Naive B cell (primary cell): ENCODE measurements at regions not wholly inside any gene's neighbourhood (a gene's known extent, or its start where the extent isn't known, plus 50 kb on each side); places are given as distances from the start of the nearest gene placed in this dataset.
"Not testable (repeated sequence)": the region's sequence is repeated elsewhere in the genome, so short reads cannot be mapped to it uniquely, and the experiment has no call there.

ENCODE experiments used
- ATAC-seq, 2 donors: fragments of 150-1000 bp; cut with Tn5 transposase; 2 replicates each; pipeline ENCODE4 v1.10.0; 2021; ENCODE audit warnings: low read depth in 2 of 2, mild to moderate bottlenecking in 2 of 2, moderate library complexity in 2 of 2
- DNase-seq: peaks from one replicate; pipeline ENCODE4 v3.0.0; 2022
- H3K27ac Mint-ChIP-seq, 6 donors: one replicate each; pipeline ENCODE4 v1.8.0; 2020 to 2022; ENCODE audit warnings: mild to moderate bottlenecking in 6 of 6, mixed read lengths in 6 of 6, moderate library complexity in 5 of 6, inconsistent platforms in 2 of 6
- H3K27me3 Mint-ChIP-seq, 3 donors: one replicate each; pipeline ENCODE4 v1.8.0; 2021 to 2022; ENCODE audit warnings: mixed read lengths in 3 of 3, mild to moderate bottlenecking in 1 of 3
- H3K36me3 Mint-ChIP-seq, 2 donors: one replicate each; pipeline ENCODE4 v1.8.0; 2020 to 2022; ENCODE audit warnings: mixed read lengths in 2 of 2, inconsistent platforms in 1 of 2, mild to moderate bottlenecking in 1 of 2
- H3K4me1 Mint-ChIP-seq, 3 donors: one replicate each; pipeline ENCODE4 v1.8.0; 2020 to 2022; ENCODE audit warnings: mixed read lengths in 3 of 3, inconsistent platforms in 1 of 3, mild to moderate bottlenecking in 1 of 3, moderate library complexity in 1 of 3
- H3K4me3 Mint-ChIP-seq, 8 donors: one replicate each; pipeline ENCODE4 v1.8.0; 2020 to 2022; ENCODE audit warnings: mild to moderate bottlenecking in 8 of 8, mixed read lengths in 8 of 8, moderate library complexity in 8 of 8, inconsistent platforms in 2 of 8
- H3K9me3 Mint-ChIP-seq, 7 donors: one replicate each; pipeline ENCODE4 v1.8.0; 2020 to 2022; ENCODE audit warnings: mixed read lengths in 7 of 7, mild to moderate bottlenecking in 5 of 7, inconsistent platforms in 2 of 7, moderate library complexity in 1 of 7

GRCh38 chr5:163089926-163090325 is 347.5 kb upstream of the CCNG1 start:
- peaks cover 0 to 9% (median 0%) of the 10 kb centered on the region in 7 donors for H3K9me3 Mint-ChIP-seq
- no peaks in the 10 kb centered on the region for H3K27me3 Mint-ChIP-seq
- H3K36me3 Mint-ChIP-seq = no peaks in the 10 kb centered on the region
- ATAC-seq (no peak), DNase-seq (no peak)
- H3K4me1 Mint-ChIP-seq = no peaks in the 10 kb centered on the region
- no peak overlapping the region for H3K4me3 Mint-ChIP-seq
- H3K27ac Mint-ChIP-seq = no peak overlapping the region

- no peak for DNase-seq
- H3K9me3 Mint-ChIP-seq = peaks cover 0 to 4% (median 0%) of the 10 kb centered on the region in 7 donors
- H3K4me3 Mint-ChIP-seq = no peak overlapping the region
- no peaks in the 10 kb centered on the region for H3K36me3 Mint-ChIP-seq
- no peaks in the 10 kb centered on the region for H3K4me1 Mint-ChIP-seq
- H3K27ac Mint-ChIP-seq = no peak overlapping the region
- H3K27me3 Mint-ChIP-seq = no peaks in the 10 kb centered on the region
- no peak for ATAC-seq
Observed at GRCh38 chr5:163094492-163095180, 342.8 kb upstream of the CCNG1 start.

GRCh38 chr5:163104464-163104863 is 332.9 kb upstream of the CCNG1 start:
- H3K27me3 Mint-ChIP-seq = no peaks in the 10 kb centered on the region
- peaks cover 0 to 20% (median 4%) of the 10 kb centered on the region in 7 donors for H3K9me3 Mint-ChIP-seq
- ATAC-seq (no peak), DNase-seq (no peak)
- no peaks in the 10 kb centered on the region for H3K36me3 Mint-ChIP-seq
- H3K4me3 Mint-ChIP-seq = no peak overlapping the region
- no peak overlapping the region for H3K27ac Mint-ChIP-seq
- no peaks in the 10 kb centered on the region for H3K4me1 Mint-ChIP-seq

DNA sequence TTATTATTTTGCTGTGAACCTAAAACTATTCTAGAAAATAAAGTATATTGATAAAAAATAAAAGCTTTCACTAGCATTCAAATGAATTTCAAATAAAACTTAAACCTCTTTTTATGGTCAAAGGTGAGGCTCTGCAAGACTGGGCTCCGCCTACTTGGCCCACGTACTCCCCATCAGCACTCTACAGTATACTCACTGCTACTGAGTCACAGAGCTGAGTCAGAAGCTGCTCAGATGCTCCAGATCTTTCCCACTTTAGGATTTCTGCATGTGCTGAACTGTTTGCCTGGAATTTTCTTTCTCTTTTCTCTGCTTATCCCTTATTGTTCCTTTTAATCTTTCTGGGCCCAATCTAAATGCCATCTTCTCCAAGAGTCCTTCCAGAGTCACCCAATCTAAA is 331.9 kb upstream of the CCNG1 start:
- Mint-ChIP-seq H3K27ac (no peak overlapping the region), H3K9me3 (peaks cover 2 to 26% (median 4%) of the 10 kb centered on the region in 7 donors), H3K27me3 (no peaks in the 10 kb centered on the region), H3K4me1 (no peaks in the 10 kb centered on the region), H3K4me3 (no peak overlapping the region), H3K36me3 (no peaks in the 10 kb centered on the region)
- no peak for DNase-seq
- ATAC-seq = no peak

DNA sequence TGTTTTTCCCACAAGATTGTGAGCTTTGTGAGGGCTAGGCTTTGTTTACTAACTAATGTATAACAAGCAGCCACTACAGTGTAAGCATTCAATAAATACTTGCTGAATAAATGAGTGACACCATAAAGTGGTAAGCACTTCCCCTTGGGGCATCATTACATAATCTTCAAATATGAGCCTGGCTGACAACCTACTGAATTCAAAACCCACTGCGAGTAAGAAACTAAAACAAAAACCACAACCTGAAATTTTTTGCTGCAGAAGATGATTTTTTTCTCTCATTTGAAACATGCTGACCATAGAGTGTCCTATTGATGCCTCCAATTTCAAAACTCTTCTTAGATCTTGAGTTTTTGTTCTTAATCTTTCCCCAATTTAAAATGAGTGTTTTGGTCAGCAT is 331.3 kb upstream of the CCNG1 start:
- no peak overlapping the region for H3K4me3 Mint-ChIP-seq
- no peak overlapping the region for H3K27ac Mint-ChIP-seq
- no peaks in the 10 kb centered on the region for H3K27me3 Mint-ChIP-seq
- no peak for DNase-seq
- H3K9me3 Mint-ChIP-seq = peaks cover 0 to 28% (median 2%) of the 10 kb centered on the region in 7 donors
- ATAC-seq = no peak
- H3K4me1 Mint-ChIP-seq = no peaks in the 10 kb centered on the region
- H3K36me3 Mint-ChIP-seq = no peaks in the 10 kb centered on the region

DNA sequence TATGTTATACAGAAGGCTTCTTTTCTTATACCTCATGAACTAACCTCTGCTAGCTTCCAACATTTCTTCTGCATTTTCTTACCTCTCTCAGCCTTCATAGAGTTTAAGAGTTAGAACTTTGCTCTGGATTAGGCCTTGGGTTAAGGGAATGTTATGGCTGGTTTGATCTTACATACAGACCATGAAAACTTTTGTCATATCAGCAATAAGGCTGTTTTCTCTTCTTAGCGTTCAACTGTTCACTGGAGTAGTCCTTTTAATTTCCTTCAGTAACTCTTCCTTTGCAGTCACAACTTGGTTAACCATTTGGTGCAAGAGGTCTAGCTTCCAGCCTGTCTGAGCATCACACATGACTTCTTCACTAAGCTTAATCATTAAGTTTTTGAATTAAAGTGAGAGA is 329.0 kb upstream of the CCNG1 start:
- peaks cover 0 to 31% (median 2%) of the 10 kb centered on the region in 7 donors for H3K9me3 Mint-ChIP-seq
- H3K4me3 Mint-ChIP-seq = no peak overlapping the region
- no peaks in the 10 kb centered on the region for H3K27me3 Mint-ChIP-seq
- no peaks in the 10 kb centered on the region for H3K36me3 Mint-ChIP-seq
- DNase-seq = no peak
- ATAC-seq = no peak
- H3K27ac Mint-ChIP-seq = no peak overlapping the region
- no peaks in the 10 kb centered on the region for H3K4me1 Mint-ChIP-seq

- H3K36me3 Mint-ChIP-seq = no peaks in the 10 kb centered on the region
- H3K27me3 Mint-ChIP-seq = no peaks in the 10 kb centered on the region
- no peak for DNase-seq
- H3K4me1 Mint-ChIP-seq = no peaks in the 10 kb centered on the region
- H3K9me3 Mint-ChIP-seq = peaks cover 3 to 18% (median 7%) of the 10 kb centered on the region in 7 donors
- no peak for ATAC-seq
- H3K27ac Mint-ChIP-seq = no peak overlapping the region
- H3K4me3 Mint-ChIP-seq = no peak overlapping the region
Observed at GRCh38 chr5:163115011-163115410, 322.4 kb upstream of the CCNG1 start.

DNA sequence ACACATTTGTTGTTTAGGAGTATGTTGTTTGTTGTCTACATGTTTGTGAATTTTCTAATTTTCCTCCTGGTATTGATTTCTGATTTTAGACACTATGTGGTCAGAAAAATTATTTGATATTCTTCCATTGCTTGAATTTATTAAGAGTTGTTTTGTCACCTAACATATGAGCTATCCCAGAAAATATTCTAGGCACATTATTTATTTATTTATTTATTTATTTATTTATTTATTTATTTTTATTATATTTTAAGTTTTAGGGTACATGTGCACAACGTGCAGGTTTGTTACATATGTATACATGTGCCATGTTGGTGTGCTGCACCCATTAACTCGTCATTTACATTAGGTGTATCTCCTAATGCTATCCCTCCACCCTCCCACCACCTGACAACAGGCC is 320.8 kb upstream of the CCNG1 start:
- H3K36me3 Mint-ChIP-seq, H3K27me3 Mint-ChIP-seq, DNase-seq, H3K4me3 Mint-ChIP-seq, H3K4me1 Mint-ChIP-seq, H3K27ac Mint-ChIP-seq, ATAC-seq: not testable (repeated sequence)
- H3K9me3 Mint-ChIP-seq = peaks cover 5 to 18% (median 9%) of the 10 kb centered on the region in 7 donors

GRCh38 chr5:163134061-163134460 is 303.3 kb upstream of the CCNG1 start:
- Mint-ChIP-seq H3K36me3 (no peaks in the 10 kb centered on the region), H3K27ac (no peak overlapping the region), H3K4me1 (no peaks in the 10 kb centered on the region), H3K27me3 (no peaks in the 10 kb centered on the region), H3K4me3 (no peak overlapping the region), H3K9me3 (peaks cover 0 to 3% (median 0%) of the 10 kb centered on the region in 7 donors)
- DNase-seq (no peak), ATAC-seq (no peak)

- Mint-ChIP-seq H3K4me1 (no peaks in the 10 kb centered on the region), H3K36me3 (no peaks in the 10 kb centered on the region), H3K27me3 (no peaks in the 10 kb centered on the region), H3K27ac (no peak overlapping the region), H3K4me3 (no peak overlapping the region), H3K9me3 (peaks cover 0 to 8% (median 2%) of the 10 kb centered on the region in 7 donors)
- ATAC-seq (no peak), DNase-seq (no peak)
Observed at GRCh38 chr5:163135849-163136248, 301.5 kb upstream of the CCNG1 start.

GRCh38 chr5:163161512-163161911 is 275.9 kb upstream of the CCNG1 start:
- H3K27me3 Mint-ChIP-seq = no peaks in the 10 kb centered on the region
- peaks cover 0 to 5% (median 2%) of the 10 kb centered on the region in 7 donors for H3K9me3 Mint-ChIP-seq
- ATAC-seq (no peak), DNase-seq (no peak)
- H3K4me1 Mint-ChIP-seq = no peaks in the 10 kb centered on the region
- no peak overlapping the region for H3K27ac Mint-ChIP-seq
- H3K4me3 Mint-ChIP-seq = no peak overlapping the region
- no peaks in the 10 kb centered on the region for H3K36me3 Mint-ChIP-seq

GRCh38 chr5:163162645-163163044 is 274.8 kb upstream of the CCNG1 start:
- DNase-seq (no peak), ATAC-seq (no peak)
- Mint-ChIP-seq H3K9me3 (peaks cover 0 to 10% (median 2%) of the 10 kb centered on the region in 7 donors), H3K27ac (no peak overlapping the region), H3K4me1 (no peaks in the 10 kb centered on the region), H3K4me3 (no peak overlapping the region), H3K27me3 (no peaks in the 10 kb centered on the region), H3K36me3 (no peaks in the 10 kb centered on the region)

DNA sequence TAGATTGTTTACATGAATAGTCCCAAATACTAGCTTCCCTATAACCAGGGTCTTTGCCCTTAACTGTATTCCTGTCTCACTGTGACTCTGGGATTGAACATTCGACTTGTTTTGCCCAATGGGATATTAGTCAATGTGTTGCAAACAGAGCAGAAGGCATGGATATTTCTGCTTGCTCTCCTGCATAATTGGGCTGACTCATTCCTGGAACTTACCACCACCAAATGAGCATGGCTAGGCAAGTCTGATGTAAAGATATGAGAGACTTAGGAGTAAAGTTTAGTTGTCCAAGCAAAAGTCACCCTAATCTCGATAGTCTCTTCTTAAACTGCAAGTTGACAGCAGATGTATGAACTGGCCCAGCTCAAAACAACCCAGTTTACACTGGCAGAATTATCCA is 273.5 kb upstream of the CCNG1 start:
- ATAC-seq (no peak), DNase-seq (no peak)
- Mint-ChIP-seq H3K36me3 (no peaks in the 10 kb centered on the region), H3K4me1 (no peaks in the 10 kb centered on the region), H3K9me3 (peaks cover 4 to 18% (median 8%) of the 10 kb centered on the region in 7 donors), H3K27me3 (no peaks in the 10 kb centered on the region), H3K4me3 (no peak overlapping the region), H3K27ac (no peak overlapping the region)

GRCh38 chr5:163165277-163165676 is 272.1 kb upstream of the CCNG1 start:
- no peaks in the 10 kb centered on the region for H3K27me3 Mint-ChIP-seq
- no peaks in the 10 kb centered on the region for H3K36me3 Mint-ChIP-seq
- DNase-seq = no peak
- no peaks in the 10 kb centered on the region for H3K4me1 Mint-ChIP-seq
- H3K4me3 Mint-ChIP-seq = no peak overlapping the region
- H3K27ac Mint-ChIP-seq = no peak overlapping the region
- no peak for ATAC-seq
- peaks cover 6 to 30% (median 9%) of the 10 kb centered on the region in 7 donors for H3K9me3 Mint-ChIP-seq

DNA sequence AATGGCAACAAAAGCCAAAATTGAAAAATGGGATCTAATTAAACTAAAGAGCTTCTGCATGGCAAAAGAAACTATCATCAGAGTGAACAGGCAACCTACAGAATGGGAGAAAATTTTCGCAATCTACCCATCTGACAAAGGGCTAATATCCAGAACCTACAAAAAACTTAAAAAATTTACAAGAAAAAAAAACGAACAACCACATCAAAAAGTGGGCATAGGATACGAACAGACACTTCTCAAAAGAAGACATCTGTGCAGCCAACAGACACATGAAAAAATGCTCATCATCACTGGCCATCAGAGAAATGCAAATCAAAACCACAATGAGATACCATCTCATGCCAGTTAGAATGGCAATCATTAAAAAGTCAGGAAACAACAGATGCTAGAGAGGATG is 267.2 kb upstream of the CCNG1 start:
- peaks cover 6 to 30% (median 8%) of the 10 kb centered on the region in 7 donors for H3K9me3 Mint-ChIP-seq
- ATAC-seq, DNase-seq, H3K4me3 Mint-ChIP-seq, H3K4me1 Mint-ChIP-seq, H3K36me3 Mint-ChIP-seq, H3K27me3 Mint-ChIP-seq, H3K27ac Mint-ChIP-seq: not testable (repeated sequence)
